ENCODE measurements at regions not wholly inside any gene's neighbourhood (a gene's known extent, or its start where the extent isn't known, plus 50 kb on each side); places are given as distances from the start of the nearest gene placed in this dataset.

GRCh38 chr22:22973336-22973735 lies 85.7 kb downstream of the IGLL5 start:
- TF ChIP-seq CTCF (conservative IDR thresholded peaks at IDR 0.05; ENCODE audit: low read depth, low read length) (no peak), EZH2 (IDR thresholded peaks at IDR 0.05; ENCODE audit: borderline replicate concordance, low read depth, low read length, poor library complexity, severe bottlenecking) (no peak)
